HCT116 (cell line): ENCODE measurements at regions not wholly inside any gene's neighbourhood (a gene's known extent, or its start where the extent isn't known, plus 50 kb on each side); places are given as distances from the start of the nearest gene placed in this dataset.

ENCODE experiments used
- ATAC-seq: fragments of 200-7000 bp; cut with Tn5 transposase; 2 replicates; pipeline ENCODE4 v1.9.1; 2020; ENCODE audit warnings: mild to moderate bottlenecking, moderate library complexity
- BruUV-seq: library from RNA; stranded (reverse); fragments of 400-500 nt; replicated peaks from 2 replicates; lab custom pipeline; 2021; lab: Mats Ljungman, UMichigan
- CTCF ChIA-PET: fragments of 300-600 bp; sonication (Branson Sonifier 250); formaldehyde crosslinking; loops from one replicate; lab custom pipeline; 2021; ENCODE audit warnings: antibody characterized with exemption; lab: Charles Lee
- POLR2A ChIA-PET: fragments of 300-600, 350-600 bp; sonication (Branson Sonifier 250); formaldehyde crosslinking; loops from one replicate; lab custom pipeline; 2021; ENCODE audit warnings: antibody characterized with exemption; lab: Charles Lee
- RAD21 ChIA-PET, 2 experiments: fragments of 300-600 bp; sonication (Branson Sonifier 250); formaldehyde crosslinking; loops; one replicate each; lab custom pipeline; 2023; ENCODE audit warnings: low total read pairs in 2 of 2; ENCODE audit not compliant: uncharacterized antibody in 2 of 2, unreplicated experiment in 2 of 2, low non-redundant PET in 1 of 2; lab: Charles Lee
- DNase-seq: peaks from one replicate; pipeline ENCODE4 v3.0.0-alpha.2; 2010; ENCODE audit warnings: low read depth, low spot score
- H2AFZ ChIP-seq: fragments of 200-600 bp; shearing (Covaris generic), sonication (generic); 2 replicates; pipeline ENCODE4 v1.6.1; 2017; ENCODE audit warnings: low read depth, mixed run types, mixed read lengths, antibody characterized with exemption, low read length; ENCODE audit not compliant: poor library complexity, severe bottlenecking
- H3K27ac ChIP-seq: 2 replicates; pipeline ENCODE4 v1.5.1; 2012; ENCODE audit warnings: low read depth, low read length
- H3K27me3 ChIP-seq: fragments of 200-600 bp; sonication (generic); 2 replicates; pipeline ENCODE4 v1.6.1; 2016; ENCODE audit warnings: mixed run types, low read length, mixed read lengths; ENCODE audit not compliant: insufficient read depth
- H3K36me3 ChIP-seq, 2 experiments: fragments of 200-500 bp in 1 of 2; fragments of 200-600 bp in 1 of 2; sonication (Bioruptor generic) in 1 of 2; sonication (generic) in 1 of 2; 2 replicates each; pipeline versions ENCODE4 v1.5.1 to v1.6.1; 2014 to 2016; ENCODE audit warnings: low read length in 2 of 2, inconsistent platforms in 1 of 2, mixed read lengths in 1 of 2, mixed run types in 1 of 2; ENCODE audit not compliant: insufficient read depth in 2 of 2, control insufficient read depth in 1 of 2
- H3K4me1 ChIP-seq, 2 experiments: fragments of 200-600 bp in 1 of 2; sonication (generic) in 1 of 2; 2 replicates each; pipeline versions ENCODE4 v1.5.1 to v1.6.1; 2012 to 2017; ENCODE audit warnings: low read length in 2 of 2, inconsistent platforms in 1 of 2, mild to moderate bottlenecking in 1 of 2, mixed read lengths in 1 of 2, mixed run types in 1 of 2, moderate library complexity in 1 of 2; ENCODE audit not compliant: insufficient read depth in 2 of 2, control insufficient read depth in 1 of 2
- H3K4me2 ChIP-seq: fragments of 200-600 bp; sonication (generic); 2 replicates; pipeline ENCODE4 v1.6.1; 2017; ENCODE audit warnings: mixed run types, low read length, mixed read lengths
- H3K4me3 ChIP-seq, 2 experiments: fragments of 200-600 bp in 1 of 2; sonication (generic) in 1 of 2; replicated peaks in 1 of 2; 2 replicates each; pipeline ENCODE4 v1.5.1; 2011 to 2016; ENCODE audit warnings: low read length in 2 of 2, control low read depth in 1 of 2, low read depth in 1 of 2, mild to moderate bottlenecking in 1 of 2, mixed read lengths in 1 of 2, mixed run types in 1 of 2
- H3K79me2 ChIP-seq: fragments of 200-600 bp; sonication (generic); 2 replicates; pipeline ENCODE4 v1.6.1; 2017; ENCODE audit warnings: mild to moderate bottlenecking, mixed run types, low read length, moderate library complexity, mixed read lengths; ENCODE audit not compliant: insufficient read depth
- H3K9ac ChIP-seq: fragments of 200-600 bp; sonication (generic); 2 replicates; pipeline ENCODE4 v1.6.1; 2016; ENCODE audit warnings: low read length, mixed read lengths
- H3K9me2 ChIP-seq: fragments of 200-600 bp; sonication (generic), shearing (Covaris generic); 2 replicates; pipeline ENCODE4 v1.6.1; 2017; ENCODE audit warnings: mixed run types, mild to moderate bottlenecking, moderate library complexity; ENCODE audit not compliant: insufficient read depth
- H3K9me3 ChIP-seq, 2 experiments: fragments of 200-500 bp in 1 of 2; fragments of 200-600 bp in 1 of 2; sonication (Bioruptor generic) in 1 of 2; sonication (generic) in 1 of 2; 2 replicates each; pipeline ENCODE4 v1.6.1; 2014 to 2017; ENCODE audit warnings: low read length in 2 of 2, mixed read lengths in 2 of 2, inconsistent platforms in 1 of 2, low read depth in 1 of 2, mild to moderate bottlenecking in 1 of 2, mixed run types in 1 of 2, moderate library complexity in 1 of 2; ENCODE audit not compliant: control insufficient read depth in 1 of 2, insufficient read depth in 1 of 2
- H4K20me1 ChIP-seq: fragments of 200-600 bp; sonication (generic), shearing (Covaris generic); 2 replicates; pipeline ENCODE4 v1.6.1; 2017; ENCODE audit warnings: mixed run types, mild to moderate bottlenecking, moderate library complexity; ENCODE audit not compliant: insufficient read depth
- CTCF ChIP-seq, 3 experiments: fragments of 200-600 bp in 1 of 3; sonication (generic) in 1 of 3; IDR thresholded peaks in 2 of 3; conservative IDR thresholded peaks in 1 of 3; 2 replicates each; pipeline ENCODE4 v1.5.1; 2012 to 2017; ENCODE audit warnings: low read depth in 2 of 3, low read length in 2 of 3, antibody characterized with exemption in 1 of 3, borderline replicate concordance in 1 of 3, control low read depth in 1 of 3, mild to moderate bottlenecking in 1 of 3, mixed read lengths in 1 of 3, mixed run types in 1 of 3, moderate library complexity in 1 of 3; ENCODE audit not compliant: insufficient read depth in 1 of 3
- EZH2 ChIP-seq: fragments of 200-600 bp; sonication (generic); IDR thresholded peaks from 2 replicates; pipeline ENCODE4 v1.6.1; 2017; ENCODE audit warnings: antibody characterized with exemption, mixed run types
- FOSL1 ChIP-seq: IDR thresholded peaks from 2 replicates; pipeline ENCODE4 v1.6.1; 2012; ENCODE audit warnings: low read depth
- JUND ChIP-seq: IDR thresholded peaks from 2 replicates; pipeline ENCODE4 v1.6.1; 2012
- MAX ChIP-seq: IDR thresholded peaks from 2 replicates; pipeline ENCODE4 v1.6.1; 2012
- RAD21 ChIP-seq: IDR thresholded peaks from 2 replicates; pipeline ENCODE4 v1.6.1; 2012; ENCODE audit warnings: low read depth, mild to moderate bottlenecking
- SP1 ChIP-seq: IDR thresholded peaks from 2 replicates; pipeline ENCODE4 v1.6.1; 2012; ENCODE audit warnings: low read depth
- SRF ChIP-seq: IDR thresholded peaks from 2 replicates; pipeline ENCODE4 v1.6.1; 2012; ENCODE audit warnings: low read depth
- TCF7L2 ChIP-seq: IDR thresholded peaks from 2 replicates; pipeline ENCODE4 v1.7.0; 2011; ENCODE audit warnings: borderline replicate concordance, inconsistent platforms; ENCODE audit not compliant: insufficient read depth, insufficient read length; ENCODE audit errors: extremely low read depth
- YY1 ChIP-seq: IDR thresholded peaks from 2 replicates; pipeline ENCODE4 v1.6.1; 2011; ENCODE audit warnings: low read length, low read depth, moderate library complexity, mild to moderate bottlenecking; ENCODE audit not compliant: insufficient replicate concordance; ENCODE audit errors: extremely low read depth
- intact Hi-C: fragments of 100-400 bp; cut with micrococcal nuclease; formaldehyde crosslinking; loops from 2 replicates; pipeline ENCODE4 v1.10.0; 2022
- TF ChIP-seq, protein P1 (sequence below): IDR thresholded peaks from 2 replicates; pipeline ENCODE4 v1.6.1; 2011; ENCODE audit warnings: mild to moderate bottlenecking, low read length, moderate library complexity; ENCODE audit not compliant: insufficient replicate concordance; ENCODE audit errors: extremely low read depth
- TF ChIP-seq, protein P2 (sequence below): IDR thresholded peaks from 2 replicates; pipeline ENCODE4 v1.6.1; 2012

DNA sequence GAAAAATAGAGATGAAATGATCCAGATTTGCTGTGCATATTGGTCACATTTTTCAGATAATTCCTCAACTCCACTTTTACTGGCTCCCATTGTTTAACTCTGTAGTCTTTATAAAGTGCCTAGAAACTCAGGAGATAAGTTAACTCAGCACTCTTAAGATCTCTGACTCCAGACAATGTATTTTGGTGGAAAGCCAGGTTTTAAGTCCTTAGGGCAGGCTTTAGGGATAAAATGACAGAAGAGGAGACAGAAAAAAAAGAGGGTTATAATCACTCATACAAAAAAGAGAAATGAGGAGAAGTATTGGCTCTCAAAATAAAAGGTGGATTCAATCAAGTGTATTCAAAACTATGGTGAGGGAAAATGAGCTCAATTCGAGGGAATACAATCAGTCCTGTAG is 674.8 kb upstream of the INTU start:
- H3K4me2 ChIP-seq = no peak overlapping the region
- H3K27ac ChIP-seq = no peak overlapping the region
- CTCF ChIA-PET = interaction anchor here (1.1 kb wide), 1 partner anchor 353 kb away, joined by 4 read pairs; no protein-coding TSS in a partner anchor
- H3K27me3 ChIP-seq = no peaks in the 10 kb centered on the region
- RAD21 ChIA-PET = no interaction called here
- TF ChIP-seq YY1 (no peak), MAX (no peak), JUND (no peak), SRF (no peak), FOSL1 (no peak), CTCF (IDR thresholded peaks at IDR 0.05 in 2 of 3, conservative IDR thresholded peaks at IDR 0.05 in 1 of 3; ENCODE audit: borderline replicate concordance in 1 of 3, insufficient read depth in 1 of 3, low read depth in 2 of 3, low read length in 2 of 3) (no peak), TCF7L2 (no peak), RAD21 (no peak), EZH2 (no peak), SP1 (no peak)
- TF ChIP-seq, protein P1, sequence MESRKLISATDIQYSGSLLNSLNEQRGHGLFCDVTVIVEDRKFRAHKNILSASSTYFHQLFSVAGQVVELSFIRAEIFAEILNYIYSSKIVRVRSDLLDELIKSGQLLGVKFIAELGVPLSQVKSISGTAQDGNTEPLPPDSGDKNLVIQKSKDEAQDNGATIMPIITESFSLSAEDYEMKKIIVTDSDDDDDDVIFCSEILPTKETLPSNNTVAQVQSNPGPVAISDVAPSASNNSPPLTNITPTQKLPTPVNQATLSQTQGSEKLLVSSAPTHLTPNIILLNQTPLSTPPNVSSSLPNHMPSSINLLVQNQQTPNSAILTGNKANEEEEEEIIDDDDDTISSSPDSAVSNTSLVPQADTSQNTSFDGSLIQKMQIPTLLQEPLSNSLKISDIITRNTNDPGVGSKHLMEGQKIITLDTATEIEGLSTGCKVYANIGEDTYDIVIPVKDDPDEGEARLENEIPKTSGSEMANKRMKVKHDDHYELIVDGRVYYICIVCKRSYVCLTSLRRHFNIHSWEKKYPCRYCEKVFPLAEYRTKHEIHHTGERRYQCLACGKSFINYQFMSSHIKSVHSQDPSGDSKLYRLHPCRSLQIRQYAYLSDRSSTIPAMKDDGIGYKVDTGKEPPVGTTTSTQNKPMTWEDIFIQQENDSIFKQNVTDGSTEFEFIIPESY = no peak
- TF ChIP-seq, protein P2, sequence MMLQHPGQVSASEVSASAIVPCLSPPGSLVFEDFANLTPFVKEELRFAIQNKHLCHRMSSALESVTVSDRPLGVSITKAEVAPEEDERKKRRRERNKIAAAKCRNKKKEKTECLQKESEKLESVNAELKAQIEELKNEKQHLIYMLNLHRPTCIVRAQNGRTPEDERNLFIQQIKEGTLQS = no peak
- no TSS peak for BruUV-seq
- H3K4me3 ChIP-seq = no peak overlapping the region
- no peaks in the 10 kb centered on the region for H3K36me3 ChIP-seq
- H3K9ac ChIP-seq = no peak overlapping the region
- no peaks in the 10 kb centered on the region for H3K9me3 ChIP-seq
- intact Hi-C loops = loop anchor here (10.0 kb wide), 1 partner anchor 333 kb away; no protein-coding TSS in a partner anchor
- H3K9me2 ChIP-seq = no peaks in the 10 kb centered on the region
- POLR2A ChIA-PET = no interaction called here
- no peaks in the 10 kb centered on the region for H3K79me2 ChIP-seq
- no peak overlapping the region for H2AFZ ChIP-seq
- H4K20me1 ChIP-seq = no peaks in the 10 kb centered on the region
- no peak for DNase-seq
- ATAC-seq = no peak
- no peaks in the 10 kb centered on the region for H3K4me1 ChIP-seq
